COLO668 (cell line): ENCODE measurements at regions not wholly inside any gene's neighbourhood (a gene's known extent, or its start where the extent isn't known, plus 50 kb on each side); places are given as distances from the start of the nearest gene placed in this dataset.
"Not testable (repeated sequence)": the region's sequence is repeated elsewhere in the genome, so short reads cannot be mapped to it uniquely, and the experiment has no call there.

ENCODE experiments used
- DNase-seq: peaks from one replicate; lab custom pipeline; 2025; ENCODE audit not compliant: unreplicated experiment; lab: John Stamatoyannopoulos, UW

GRCh38 chr6:27679964-27680694 lies 207.2 kb upstream of the ZNF184 start:
- no peak for DNase-seq

GRCh38 chr6:27679308-27679963 lies 206.5 kb upstream of the ZNF184 start:
- no peak for DNase-seq

DNA sequence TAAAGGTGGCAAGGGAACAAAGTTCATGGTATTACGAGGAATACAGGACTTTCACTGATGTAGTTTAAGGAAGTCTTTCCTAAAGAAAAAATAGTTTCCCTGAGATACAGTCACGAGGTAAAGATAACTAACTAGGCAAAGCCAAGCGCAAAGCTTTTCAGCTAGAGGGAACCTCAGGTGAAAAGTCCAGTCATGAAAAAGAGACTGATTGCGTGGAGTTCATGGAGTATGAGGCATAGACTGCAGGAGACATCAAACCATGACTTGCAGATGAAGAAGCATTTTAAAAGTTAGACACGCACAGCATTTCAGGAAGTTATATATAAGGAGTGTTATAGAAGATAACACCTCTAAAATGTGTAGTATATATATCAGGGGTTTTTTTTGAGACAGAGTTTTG lies 205.6 kb upstream of the ZNF184 start:
- DNase-seq = no peak

DNA sequence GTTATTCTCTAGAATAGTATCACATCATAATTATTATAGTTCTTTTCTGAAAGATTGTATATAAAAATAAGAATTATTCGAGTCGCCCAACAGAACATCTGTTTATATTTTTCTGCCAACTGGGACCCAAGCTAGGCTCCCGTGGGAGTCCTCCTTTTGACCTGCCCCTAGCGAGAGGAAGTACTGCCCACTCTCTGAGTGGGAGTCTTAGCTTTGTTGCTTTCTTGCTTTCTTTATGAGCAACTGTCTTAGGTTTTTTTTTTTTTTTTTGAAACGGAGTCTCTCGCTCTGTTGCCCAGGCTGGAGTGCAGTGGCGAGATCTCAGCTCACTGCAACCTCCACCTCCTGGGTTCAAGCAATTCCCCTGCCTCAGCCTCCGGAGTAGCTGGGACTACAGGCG lies 202.0 kb upstream of the ZNF184 start:
- DNase-seq = no peak

GRCh38 chr6:27672113-27672799 lies 199.4 kb upstream of the ZNF184 start:
- peak; percentile 42 for DNase-seq

DNA sequence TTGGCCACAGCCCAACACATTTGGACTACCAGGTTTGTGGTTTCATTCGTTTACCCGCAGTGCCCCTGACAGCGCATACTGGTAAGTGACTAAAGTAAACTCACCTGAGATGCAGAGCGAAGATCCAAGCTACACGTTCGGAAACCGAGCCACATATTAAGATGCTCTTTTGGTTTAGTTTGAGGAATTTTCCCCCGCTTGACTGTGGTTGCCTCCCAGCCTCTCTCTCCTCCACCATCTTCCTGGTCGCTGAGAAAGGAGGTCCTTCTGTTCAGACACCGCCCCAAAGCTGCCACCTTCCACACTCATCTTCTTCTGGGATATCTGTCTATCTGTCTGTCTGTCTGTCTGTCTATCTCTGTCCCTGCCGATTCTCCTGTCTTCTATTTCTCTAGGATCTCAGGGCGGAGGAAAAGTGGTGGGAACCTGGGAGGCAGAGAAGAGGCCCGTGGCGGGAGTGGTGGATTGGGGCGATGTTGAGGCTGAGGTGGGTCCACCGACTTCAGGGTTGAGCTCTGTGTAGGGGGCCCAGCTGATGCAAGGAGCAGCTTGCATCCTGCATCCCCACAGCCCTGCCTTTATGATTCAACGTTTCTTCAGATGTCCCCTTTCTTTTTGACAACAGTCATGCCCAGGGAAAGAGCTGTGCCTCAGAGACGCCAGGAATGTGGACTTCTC lies 196.9 kb upstream of the ZNF184 start:
- no peak for DNase-seq

- no peak for DNase-seq
Measured at GRCh38 chr6:27669295-27669623, 196.4 kb upstream of the ZNF184 start.

- peak; percentile 50 for DNase-seq
Measured at GRCh38 chr6:27668442-27669294, 195.8 kb upstream of the ZNF184 start.

GRCh38 chr6:27667657-27668441 lies 194.9 kb upstream of the ZNF184 start:
- no peak for DNase-seq

DNA sequence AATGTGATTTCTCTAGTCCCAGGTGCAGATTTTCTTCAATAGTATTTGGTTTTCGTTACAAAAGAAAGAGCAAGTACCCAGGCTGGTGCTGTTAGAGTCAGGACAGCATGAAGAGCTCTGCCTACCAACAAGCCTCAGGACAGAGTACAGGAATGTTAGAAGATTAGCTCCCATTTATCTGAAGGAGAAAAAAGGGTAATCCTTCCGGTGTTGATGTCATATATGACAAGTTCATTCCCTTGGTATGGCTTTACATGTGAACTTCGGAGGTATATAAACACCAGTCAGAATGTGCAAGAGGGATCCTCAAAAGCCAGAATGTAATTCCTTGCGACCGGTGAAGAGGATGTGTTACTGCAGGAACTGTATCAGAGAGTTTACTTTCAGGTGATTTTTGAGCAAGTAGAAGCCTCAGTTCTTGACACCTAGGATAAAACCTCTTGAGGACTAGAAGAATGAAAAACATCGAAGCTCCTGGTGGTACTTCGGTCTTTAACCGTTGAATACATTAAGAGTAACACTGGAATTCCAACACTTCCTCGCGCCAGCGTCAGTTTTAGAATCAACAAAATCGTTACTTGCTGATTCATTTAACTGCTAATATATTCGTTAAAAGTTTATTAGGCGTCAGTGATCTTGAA lies 194.2 kb upstream of the ZNF184 start:
- DNase-seq = no peak

- no peak for DNase-seq
Measured at GRCh38 chr6:27662769-27663168, 189.9 kb upstream of the ZNF184 start.

DNA sequence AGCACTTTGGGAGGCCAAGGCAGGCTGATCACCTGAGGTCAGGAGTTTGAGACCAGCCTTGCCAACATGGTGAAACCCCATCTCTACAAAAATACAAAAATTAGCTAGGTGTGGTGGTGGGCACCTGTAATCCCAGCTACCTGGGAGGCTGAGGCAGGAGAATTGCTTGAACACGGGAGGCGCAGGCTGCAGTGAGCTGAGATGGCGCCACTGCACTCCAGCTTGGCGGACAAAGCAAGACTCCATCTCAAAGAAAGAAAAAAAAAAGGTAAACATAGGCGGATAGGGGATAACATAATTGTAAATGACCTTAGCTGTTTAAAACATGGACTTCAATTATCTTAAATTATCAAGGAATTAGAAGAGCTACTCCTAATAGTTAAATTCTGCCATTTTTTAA lies 189.3 kb upstream of the ZNF184 start:
- DNase-seq = not testable (repeated sequence)

DNA sequence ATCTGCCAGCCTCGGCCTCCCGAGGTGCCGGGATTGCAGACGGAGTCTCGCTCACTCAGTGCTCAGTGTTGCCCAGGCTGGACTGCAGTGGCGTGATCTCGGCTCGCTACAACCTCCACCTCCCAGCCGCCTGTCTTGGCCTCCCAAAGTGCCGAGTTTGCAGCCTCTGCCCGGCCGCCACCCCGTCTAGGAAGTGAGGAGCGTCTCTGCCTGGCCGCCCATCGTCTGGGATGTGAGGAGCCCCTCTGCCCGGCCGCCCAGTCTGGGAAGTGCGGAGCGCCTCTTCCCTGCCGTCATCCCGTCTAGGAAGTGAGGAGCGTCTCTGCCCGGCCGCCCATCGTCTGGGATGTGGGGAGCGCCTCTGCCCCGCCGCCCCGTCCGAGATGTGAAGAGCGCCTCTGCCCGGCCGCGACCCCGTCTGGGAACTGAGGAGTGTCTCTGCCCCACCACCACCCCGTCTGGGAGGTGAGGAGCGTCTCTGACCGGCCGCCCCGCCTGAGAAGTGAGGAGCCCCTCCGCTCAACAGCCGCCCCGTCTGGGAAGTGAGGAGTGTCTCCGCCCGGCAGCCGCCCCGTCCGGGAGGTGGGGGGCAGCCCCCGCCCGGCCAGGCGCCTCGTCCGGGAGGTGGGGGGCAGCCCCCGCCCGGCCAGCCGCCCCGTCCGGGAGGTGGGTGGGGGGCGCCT lies 180.4 kb upstream of the ZNF184 start:
- not testable (repeated sequence) for DNase-seq

DNA sequence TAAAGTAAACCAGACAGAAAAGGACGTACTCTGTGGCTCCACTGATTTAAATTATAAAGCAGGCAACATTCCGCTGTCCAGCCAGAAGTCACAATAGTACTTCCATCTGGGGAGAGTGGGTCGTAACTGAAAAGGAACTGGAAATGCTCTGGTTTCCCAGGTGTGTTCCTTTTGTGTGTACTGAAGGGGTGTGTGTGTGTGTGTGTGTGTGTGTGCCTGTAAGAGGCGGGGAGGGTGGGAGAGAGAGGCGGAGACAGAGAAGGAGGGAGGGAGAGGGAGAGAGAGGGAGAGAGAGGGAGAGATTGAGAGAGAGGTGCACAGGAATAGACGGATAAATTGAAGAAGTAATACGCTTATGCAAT lies 178.4 kb upstream of the ZNF184 start:
- no peak for DNase-seq

DNA sequence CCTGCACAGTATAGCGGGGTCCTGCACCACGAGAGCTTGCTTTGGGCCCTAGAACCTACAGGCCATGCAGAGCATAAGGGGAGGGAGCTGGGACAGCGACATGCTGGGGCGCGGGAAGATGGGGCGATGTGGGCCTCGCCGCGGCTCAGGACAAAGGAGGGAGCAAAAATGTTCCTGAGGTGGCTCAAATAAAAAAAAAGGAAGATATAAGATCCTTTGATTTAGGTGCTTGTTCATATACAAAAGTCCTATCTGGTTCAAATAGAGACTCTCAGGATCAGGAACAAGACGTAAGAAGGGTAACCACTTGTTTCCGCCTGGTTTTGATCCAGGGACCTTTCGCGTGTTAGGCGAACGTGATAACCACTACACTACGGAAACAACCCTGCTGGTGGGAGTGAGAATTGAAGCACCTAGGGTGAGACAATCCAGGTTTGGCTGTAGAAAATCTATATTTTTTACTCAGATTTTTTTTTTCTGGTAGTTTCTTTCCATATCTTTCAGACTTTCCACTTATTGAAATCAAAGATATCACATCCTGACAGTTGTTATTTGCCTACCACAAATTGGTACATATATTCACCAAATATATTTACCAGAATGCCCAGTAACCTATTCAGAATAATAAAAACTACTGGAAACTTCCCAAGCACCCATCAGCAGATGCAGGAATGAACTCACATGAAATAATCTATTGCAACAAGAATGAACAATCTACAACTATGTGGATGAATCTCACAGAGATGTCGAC lies 177.9 kb upstream of the ZNF184 start:
- peak; percentile 10 for DNase-seq

GRCh38 chr6:27644528-27644927 lies 171.6 kb upstream of the ZNF184 start:
- DNase-seq = no peak

GRCh38 chr6:27642744-27643456 lies 170.0 kb upstream of the ZNF184 start:
- no peak for DNase-seq

GRCh38 chr6:27635886-27636285 lies 163.0 kb upstream of the ZNF184 start:
- not testable (repeated sequence) for DNase-seq
